Calu3 (cell line): ENCODE measurements at regions not wholly inside any gene's neighbourhood (a gene's known extent, or its start where the extent isn't known, plus 50 kb on each side); places are given as distances from the start of the nearest gene placed in this dataset.

Source experiments
- BruUV-seq: library from RNA; stranded (reverse); fragments of 400-500 nt; replicated peaks from 2 replicates; lab custom pipeline; 2021; lab: Mats Ljungman, UMichigan
- CTCF ChIA-PET: fragments of 300-600 bp; sonication (Branson Sonifier 250); formaldehyde crosslinking; loops from one replicate; lab custom pipeline; 2022; ENCODE audit warnings: antibody characterized with exemption; lab: Charles Lee
- DNase-seq: peaks from one replicate; pipeline ENCODE4 v3.0.0; 2022
- H3K27ac Mint-ChIP-seq: one replicate; pipeline ENCODE4 v1.8.0; 2022; ENCODE audit warnings: mixed read lengths; ENCODE audit not compliant: unreplicated experiment
- H3K27me3 Mint-ChIP-seq: one replicate; pipeline ENCODE4 v1.8.0; 2022; ENCODE audit warnings: mixed read lengths; ENCODE audit not compliant: unreplicated experiment
- H3K36me3 Mint-ChIP-seq: one replicate; pipeline ENCODE4 v1.8.0; 2022; ENCODE audit warnings: mild to moderate bottlenecking, moderate library complexity, mixed read lengths; ENCODE audit not compliant: insufficient read depth, unreplicated experiment
- H3K4me1 Mint-ChIP-seq: one replicate; pipeline ENCODE4 v1.8.0; 2022; ENCODE audit warnings: mild to moderate bottlenecking, low read depth, mixed read lengths; ENCODE audit not compliant: unreplicated experiment
- H3K4me3 Mint-ChIP-seq: one replicate; pipeline ENCODE4 v1.8.0; 2022; ENCODE audit warnings: mild to moderate bottlenecking, low read depth, moderate library complexity, mixed read lengths; ENCODE audit not compliant: unreplicated experiment
- H3K9me3 Mint-ChIP-seq: one replicate; pipeline ENCODE4 v1.8.0; 2022; ENCODE audit warnings: low read depth, mixed read lengths; ENCODE audit not compliant: unreplicated experiment
- intact Hi-C: fragments of 100-400 bp; cut with micrococcal nuclease; formaldehyde crosslinking; loops from one replicate; pipeline ENCODE4 v1.10.0; 2022; ENCODE audit not compliant: unreplicated experiment
- TF ChIP-seq, protein P1 (sequence below): fragments of 200-600 bp; IDR thresholded peaks from one replicate; pipeline ENCODE4 v1.8.0; 2022; ENCODE audit warnings: antibody characterized with exemption; ENCODE audit not compliant: unreplicated experiment

DNA sequence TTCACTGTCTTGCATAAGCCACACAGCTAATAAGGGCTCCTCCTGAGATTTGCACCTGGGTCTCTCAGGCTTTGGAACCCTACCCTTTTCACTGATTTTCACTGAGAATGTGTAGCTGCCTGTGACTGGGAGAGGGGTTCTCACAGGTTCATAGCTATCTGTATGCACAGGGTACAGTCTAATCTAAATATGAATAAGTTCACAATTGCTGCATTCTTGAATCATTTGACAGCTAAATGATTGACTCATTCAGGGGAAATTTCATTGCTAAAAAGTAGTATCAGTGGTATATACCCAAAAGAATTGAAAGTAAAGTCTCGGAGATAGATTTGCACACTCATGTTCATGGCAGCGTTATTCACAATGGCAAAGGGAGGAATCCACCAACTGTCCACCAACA, 140.7 kb downstream of the BOD1 start:
- intact Hi-C loops: no loop called here
- DNase-seq: no peak
- BruUV-seq: no TSS peak
- Mint-ChIP-seq H3K36me3 (no peaks in the 10 kb centered on the region), H3K27ac (no peak overlapping the region), H3K4me1 (peaks cover 29% of the 10 kb centered on the region), H3K9me3 (peaks cover 4% of the 10 kb centered on the region), H3K4me3 (no peak overlapping the region), H3K27me3 (no peaks in the 10 kb centered on the region)
- CTCF ChIA-PET: interaction anchor here (0.5 kb wide), 1 partner anchor 317 kb away, joined by 5 read pairs; no protein-coding TSS in a partner anchor
- TF ChIP-seq, protein P1, sequence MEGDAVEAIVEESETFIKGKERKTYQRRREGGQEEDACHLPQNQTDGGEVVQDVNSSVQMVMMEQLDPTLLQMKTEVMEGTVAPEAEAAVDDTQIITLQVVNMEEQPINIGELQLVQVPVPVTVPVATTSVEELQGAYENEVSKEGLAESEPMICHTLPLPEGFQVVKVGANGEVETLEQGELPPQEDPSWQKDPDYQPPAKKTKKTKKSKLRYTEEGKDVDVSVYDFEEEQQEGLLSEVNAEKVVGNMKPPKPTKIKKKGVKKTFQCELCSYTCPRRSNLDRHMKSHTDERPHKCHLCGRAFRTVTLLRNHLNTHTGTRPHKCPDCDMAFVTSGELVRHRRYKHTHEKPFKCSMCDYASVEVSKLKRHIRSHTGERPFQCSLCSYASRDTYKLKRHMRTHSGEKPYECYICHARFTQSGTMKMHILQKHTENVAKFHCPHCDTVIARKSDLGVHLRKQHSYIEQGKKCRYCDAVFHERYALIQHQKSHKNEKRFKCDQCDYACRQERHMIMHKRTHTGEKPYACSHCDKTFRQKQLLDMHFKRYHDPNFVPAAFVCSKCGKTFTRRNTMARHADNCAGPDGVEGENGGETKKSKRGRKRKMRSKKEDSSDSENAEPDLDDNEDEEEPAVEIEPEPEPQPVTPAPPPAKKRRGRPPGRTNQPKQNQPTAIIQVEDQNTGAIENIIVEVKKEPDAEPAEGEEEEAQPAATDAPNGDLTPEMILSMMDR: no peak

- H3K27ac Mint-ChIP-seq: no peak overlapping the region
- H3K9me3 Mint-ChIP-seq: peaks cover 4% of the 10 kb centered on the region
- no peaks in the 10 kb centered on the region for H3K27me3 Mint-ChIP-seq
- BruUV-seq: no TSS peak
- no peak overlapping the region for H3K4me3 Mint-ChIP-seq
- intact Hi-C loops: loop anchor here (5.0 kb wide), 1 partner anchor 37 kb away; no protein-coding TSS in a partner anchor
- no peak for DNase-seq
- peaks cover 29% of the 10 kb centered on the region for H3K4me1 Mint-ChIP-seq
- CTCF ChIA-PET: interaction anchor here (0.6 to 0.8 kb wide), 2 partner anchors 14 to 129 kb away, joined by 3 to 4 read pairs; no protein-coding TSS in a partner anchor
- H3K36me3 Mint-ChIP-seq: no peaks in the 10 kb centered on the region
- TF ChIP-seq, protein P1: no peak
These were observed 141.6 kb downstream of the BOD1 start for GRCh38 chr5:173474881-173475287.

DNA sequence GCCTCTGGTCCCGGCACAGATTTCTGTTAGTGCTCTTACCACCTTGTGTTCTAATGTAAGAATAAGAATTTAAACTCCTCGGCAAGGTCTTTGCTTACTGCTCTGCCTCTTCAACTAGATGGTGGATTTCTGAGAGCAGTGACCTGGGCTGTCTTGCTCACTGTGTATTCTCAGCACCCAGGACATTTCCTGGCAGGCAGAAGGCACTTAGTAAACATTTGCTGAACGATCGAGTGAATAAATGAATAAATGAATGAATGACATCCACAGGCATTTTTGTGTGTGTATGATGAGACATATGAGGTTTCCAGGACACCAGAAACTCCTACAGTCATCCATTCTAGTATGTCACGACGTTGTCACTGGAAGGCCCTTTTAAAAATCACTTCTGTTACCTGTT, 143.2 kb downstream of the BOD1 start:
- H3K27ac Mint-ChIP-seq: peak overlapping the region; percentile 94
- CTCF ChIA-PET: interaction anchor here (0.6 to 1.9 kb wide), 2 partner anchors 20 to 52 kb away, joined by 7 to 13 read pairs; no protein-coding TSS in a partner anchor

GRCh38 chr5:173472784-173473278, 143.6 kb downstream of the BOD1 start:
- no peaks in the 10 kb centered on the region for H3K27me3 Mint-ChIP-seq
- no TSS peak for BruUV-seq
- H3K27ac Mint-ChIP-seq: peak overlapping the region; percentile 94
- intact Hi-C loops: loop anchor here (5.0 kb wide), 1 partner anchor 39 kb away; no protein-coding TSS in a partner anchor
- CTCF ChIA-PET: interaction anchor here (0.6 to 1.9 kb wide), 3 partner anchors 19 to 143 kb away, joined by 3 to 13 read pairs (median 7); no protein-coding TSS in a partner anchor
- peaks cover 4% of the 10 kb centered on the region for H3K9me3 Mint-ChIP-seq
- DNase-seq: no peak
- H3K36me3 Mint-ChIP-seq: no peaks in the 10 kb centered on the region
- no peak overlapping the region for H3K4me3 Mint-ChIP-seq
- TF ChIP-seq, protein P1: no peak
- peaks cover 29% of the 10 kb centered on the region for H3K4me1 Mint-ChIP-seq

More for the DNA sequence above, 143.2 kb downstream of the BOD1 start:
- no peak for DNase-seq
- no peaks in the 10 kb centered on the region for H3K27me3 Mint-ChIP-seq
- H3K4me1 Mint-ChIP-seq: peaks cover 29% of the 10 kb centered on the region
- H3K4me3 Mint-ChIP-seq: no peak overlapping the region
- BruUV-seq: no TSS peak
- intact Hi-C loops: loop anchor here (5.0 kb wide), 1 partner anchor 39 kb away; no protein-coding TSS in a partner anchor
- H3K9me3 Mint-ChIP-seq: peaks cover 4% of the 10 kb centered on the region
- no peaks in the 10 kb centered on the region for H3K36me3 Mint-ChIP-seq
- TF ChIP-seq, protein P1: no peak
